HepG2 (cell line): ENCODE measurements at regions not wholly inside any gene's neighbourhood (a gene's known extent, or its start where the extent isn't known, plus 50 kb on each side); places are given as distances from the start of the nearest gene placed in this dataset.

Experiments used
- ATAC-seq: fragments of 200-7000 bp; cut with Tn5 transposase; 3 replicates; pipeline ENCODE4 v1.9.1; 2020; ENCODE audit warnings: mild to moderate bottlenecking, moderate library complexity
- BruUV-seq: library from RNA; stranded (reverse); fragments of 400-500 nt; replicated peaks from 2 replicates; lab custom pipeline; 2021; lab: Mats Ljungman, UMichigan
- CTCF ChIA-PET: fragments of 300-600 bp; formaldehyde crosslinking; extraction: SDS; loops from one replicate; lab custom pipeline; 2021; ENCODE audit warnings: low total read pairs, inconsistent platforms, low intra/inter-chr PET ratio; lab: Yijun Ruan, JAX
- POLR2A ChIA-PET: fragments of 350-600 bp; sonication (Branson Sonifier 250); formaldehyde crosslinking; loops from one replicate; lab custom pipeline; 2020; ENCODE audit warnings: antibody characterized with exemption, inconsistent platforms; lab: Yijun Ruan, JAX
- DNase-seq: peaks from one replicate; pipeline ENCODE4 v3.0.0-alpha.2; 2015; ENCODE audit warnings: low spot score
- FAIRE-seq: peaks from 3 replicates; lab custom pipeline; 2011; peaks lifted over from hg19 to GRCh38; lab: Jason Lieb, UNC
- H2AFZ ChIP-seq: one replicate; pipeline ENCODE4 v1.6.1; 2011; ENCODE audit warnings: low read length, inconsistent platforms
- H3K27ac ChIP-seq: fragments of 300-600 bp; 3 replicates; pipeline ENCODE4 v1.8.0; 2011; ENCODE audit warnings: mixed run types, mild to moderate bottlenecking, mixed read lengths, low read length, inconsistent platforms; ENCODE audit not compliant: insufficient read depth; ENCODE audit errors: extremely low read length
- H3K27me3 ChIP-seq, 2 experiments: fragments of 200-600 bp in 1 of 2; 2 replicates in 1 of 2; 3 replicates in 1 of 2; pipeline versions ENCODE4 v1.6.0 to v1.8.0; 2011; ENCODE audit warnings: low read length in 2 of 2, mild to moderate bottlenecking in 2 of 2, moderate library complexity in 2 of 2, inconsistent platforms in 1 of 2; ENCODE audit not compliant: insufficient read depth in 2 of 2, control insufficient read depth in 1 of 2
- H3K36me3 ChIP-seq, 2 experiments: fragments of 200-600 bp in 1 of 2; replicated peaks in 1 of 2; 2 replicates in 1 of 2; 3 replicates in 1 of 2; pipeline versions ENCODE4 v1.5.1 to v1.8.0; 2011; ENCODE audit warnings: low read length in 2 of 2, inconsistent platforms in 1 of 2; ENCODE audit not compliant: insufficient read depth in 2 of 2, control insufficient read depth in 1 of 2
- H3K4me1 ChIP-seq: 2 replicates; pipeline ENCODE4 v1.5.1; 2012; ENCODE audit warnings: low read length, inconsistent platforms; ENCODE audit not compliant: insufficient read depth
- H3K4me2 ChIP-seq: 2 replicates; pipeline ENCODE4 v1.6.0; 2011; ENCODE audit warnings: low read depth, low read length, inconsistent platforms
- H3K4me3 ChIP-seq, 3 experiments: fragments of 200-600 bp in 1 of 3; sonication (generic), shearing (Covaris generic) in 1 of 3; replicated peaks in 1 of 3; 2 replicates each; pipeline ENCODE4 v1.5.1; 2011 to 2016; ENCODE audit warnings: low read length in 3 of 3, inconsistent platforms in 2 of 3, low read depth in 2 of 3, mild to moderate bottlenecking in 2 of 3, control low read depth in 1 of 3, mixed read lengths in 1 of 3; ENCODE audit not compliant: insufficient read depth in 1 of 3
- H3K79me2 ChIP-seq: one replicate; pipeline ENCODE4 v1.6.1; 2011; ENCODE audit warnings: low read length, inconsistent platforms; ENCODE audit not compliant: insufficient read depth
- H3K9ac ChIP-seq: 2 replicates; pipeline ENCODE4 v1.6.0; 2011; ENCODE audit warnings: mild to moderate bottlenecking, low read depth, low read length, inconsistent platforms; ENCODE audit not compliant: insufficient read depth
- H3K9me3 ChIP-seq: 2 replicates; pipeline ENCODE4 v1.5.1; 2012; ENCODE audit warnings: mild to moderate bottlenecking, low read length
- H4K20me1 ChIP-seq: 2 replicates; pipeline ENCODE4 v1.6.0; 2011; ENCODE audit warnings: inconsistent platforms, mild to moderate bottlenecking, low read length, moderate library complexity; ENCODE audit not compliant: insufficient read depth
- FIP1L1 ChIP-seq: fragments of 200-400 bp; formaldehyde crosslinking; IDR thresholded peaks from 2 replicates; pipeline ENCODE4 v1.6.1; 2018; ENCODE audit warnings: low read depth, mild to moderate bottlenecking, low read length, moderate library complexity, borderline replicate concordance; ENCODE audit not compliant: insufficient read depth
- FOXO1 ChIP-seq: sonication (generic); formaldehyde crosslinking; IDR thresholded peaks from 2 replicates; pipeline ENCODE4 v1.4.0; 2020; ENCODE audit warnings: missing genetic modification reagents
- HCFC1 ChIP-seq: fragments of 150-350 bp; IDR thresholded peaks from 2 replicates; pipeline ENCODE4 v1.6.1; 2014; ENCODE audit warnings: low read depth, low read length
- HNRNPUL1 ChIP-seq: fragments of 200-400 bp; formaldehyde crosslinking; IDR thresholded peaks from 2 replicates; pipeline ENCODE4 v1.6.1; 2017; ENCODE audit warnings: low read depth, mild to moderate bottlenecking, low read length, moderate library complexity
- JUNB ChIP-seq: sonication (generic); formaldehyde crosslinking; IDR thresholded peaks from 2 replicates; pipeline ENCODE4 v1.8.0; 2022; ENCODE audit warnings: missing genetic modification reagents, mild to moderate bottlenecking, borderline replicate concordance
- KDM6A ChIP-seq: IDR thresholded peaks from 2 replicates; pipeline ENCODE4 v1.6.1; 2016; ENCODE audit warnings: low read depth
- KLF15 ChIP-seq: sonication (generic); formaldehyde crosslinking; IDR thresholded peaks from 2 replicates; pipeline ENCODE4 v1.8.1; 2023; ENCODE audit warnings: borderline replicate concordance, mild to moderate bottlenecking, inconsistent platforms, missing genetic modification reagents, mixed read lengths
- ZC3H13 ChIP-seq: sonication (generic); formaldehyde crosslinking; IDR thresholded peaks from 2 replicates; pipeline ENCODE4 v1.8.1; 2023; ENCODE audit warnings: mild to moderate bottlenecking, missing genetic modification reagents, moderate library complexity
- ZIK1 ChIP-seq: sonication (generic); formaldehyde crosslinking; IDR thresholded peaks from 2 replicates; pipeline ENCODE4 v1.5.0; 2020; ENCODE audit warnings: mild to moderate bottlenecking, low read depth, missing genetic modification reagents, borderline replicate concordance
- ZNF549 ChIP-seq: sonication (generic); formaldehyde crosslinking; IDR thresholded peaks from 2 replicates; pipeline ENCODE4 v1.5.0; 2020; ENCODE audit warnings: missing genetic modification reagents
- ZNF556 ChIP-seq: sonication (generic); formaldehyde crosslinking; IDR thresholded peaks from 2 replicates; pipeline ENCODE4 v1.4.0; 2020; ENCODE audit warnings: mild to moderate bottlenecking, missing genetic modification reagents, borderline replicate concordance
- ZNF781 ChIP-seq: sonication (generic); formaldehyde crosslinking; IDR thresholded peaks from 2 replicates; pipeline ENCODE4 v1.5.1; 2020; ENCODE audit warnings: borderline replicate concordance, mild to moderate bottlenecking, missing genetic modification reagents; ENCODE audit errors: not compliant biosample characterization
- ZSCAN25 ChIP-seq: sonication (generic); formaldehyde crosslinking; IDR thresholded peaks from 2 replicates; pipeline ENCODE4 v1.8.0; 2022; ENCODE audit warnings: mild to moderate bottlenecking, missing genetic modification reagents
- WGBS: methylation state at CpG from one replicate; pipeline ENCODE4 v1.1.6; 2017; ENCODE audit warnings: low lambda C conversion rate; 5-methylcytosine and 5-hydroxymethylcytosine counted together
- in situ Hi-C: cut with HindIII; loops from 2 replicates; pipeline ENCODE4 v1.10.0; 2017; ENCODE audit warnings: low pct_unique_long_range_greater_than_20kb; ENCODE audit not compliant: extremely low pct_ligation_motif_present
- intact Hi-C: fragments of 100-400 bp; cut with micrococcal nuclease; formaldehyde crosslinking; loops from one replicate; pipeline ENCODE4 v1.10.0; 2022; ENCODE audit not compliant: unreplicated experiment

DNA sequence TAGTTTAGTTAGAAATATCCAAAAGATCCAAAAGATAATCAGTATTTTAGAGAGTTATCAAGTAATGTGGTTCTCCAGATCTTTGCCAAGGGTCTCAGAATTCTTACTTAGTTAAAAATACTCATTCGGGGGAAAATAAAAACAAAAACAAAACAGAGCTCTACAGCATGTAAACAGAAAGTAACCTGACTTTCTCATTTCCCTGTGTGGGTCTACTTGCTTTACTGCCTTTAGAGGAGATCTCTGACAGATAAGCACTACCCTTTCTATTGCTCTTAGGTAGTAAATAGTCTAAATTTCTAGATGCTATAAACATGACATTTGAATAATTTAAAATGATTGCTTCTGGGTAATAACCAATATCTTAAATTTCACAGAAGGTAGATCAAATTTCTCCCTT is 371.8 kb downstream of the RPL10L start:
- intact Hi-C loops = no loop called here
- H3K79me2 ChIP-seq = no peaks in the 10 kb centered on the region
- no peaks in the 10 kb centered on the region for H4K20me1 ChIP-seq
- H3K4me2 ChIP-seq = no peak overlapping the region
- DNase-seq = no peak
- no TSS peak for BruUV-seq
- in situ Hi-C loops = no loop called here
- no peak for FAIRE-seq
- H3K27ac ChIP-seq = no peak overlapping the region
- CTCF ChIA-PET = no interaction called here
- no peak overlapping the region for H3K9ac ChIP-seq
- no peak for ATAC-seq
- H3K4me3 ChIP-seq = no peak overlapping the region
- no peaks in the 10 kb centered on the region for H3K36me3 ChIP-seq
- no peaks in the 10 kb centered on the region for H3K27me3 ChIP-seq
- POLR2A ChIA-PET = no interaction called here
- TF ChIP-seq ZSCAN25 (CRISPR knock-in tag) (no peak), JUNB (no peak), ZNF549 (no peak), HNRNPUL1 (no peak), ZNF781 (CRISPR knock-in tag) (no peak), KDM6A (CRISPR knock-in tag) (no peak), ZC3H13 (CRISPR knock-in tag) (no peak), KLF15 (CRISPR knock-in tag) (no peak), HCFC1 (no peak)
- 0% methylated on average over 1 of the region's 1 CpG for WGBS
- no peak overlapping the region for H2AFZ ChIP-seq
- H3K4me1 ChIP-seq = no peaks in the 10 kb centered on the region
- H3K9me3 ChIP-seq = peaks cover 12% of the 10 kb centered on the region; the same call in 1 of the 2 replicates

DNA sequence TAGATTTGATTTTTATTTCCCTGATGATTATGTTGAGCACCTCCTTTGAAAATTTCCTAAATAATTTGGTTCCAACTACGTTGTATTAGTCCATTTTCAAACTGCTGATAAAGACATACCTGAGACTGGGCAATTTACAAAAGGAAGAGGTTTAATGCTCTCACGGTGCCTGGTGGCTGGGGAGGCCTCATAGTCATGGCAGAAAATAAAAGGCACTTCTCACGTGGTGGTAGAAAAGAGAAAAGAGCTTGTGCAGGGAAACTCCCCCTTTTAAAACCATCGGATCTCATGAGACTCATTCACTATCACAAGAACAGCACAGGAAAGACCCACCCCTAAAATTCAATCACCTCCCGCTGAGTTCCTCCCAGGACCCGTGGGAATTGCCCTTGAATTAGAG is 372.3 kb downstream of the RPL10L start:
- Histone ChIP-seq H3K36me3 (no peaks in the 10 kb centered on the region), H3K9me3 (peaks cover 12% of the 10 kb centered on the region; the same call in 1 of the 2 replicates), H4K20me1 (no peaks in the 10 kb centered on the region), H3K27me3 (no peaks in the 10 kb centered on the region), H3K79me2 (no peaks in the 10 kb centered on the region), H3K27ac (no peak overlapping the region), H3K4me3 (no peak overlapping the region), H3K4me2 (no peak overlapping the region), H3K9ac (no peak overlapping the region), H3K4me1 (no peaks in the 10 kb centered on the region), H2AFZ (no peak overlapping the region)
- no peak for TF ChIP-seq FIP1L1
- TF ChIP-seq FOXO1 (CRISPR knock-in tag) = no peak
- no peak for TF ChIP-seq ZIK1 (CRISPR knock-in tag)
- no peak for TF ChIP-seq ZNF556 (CRISPR knock-in tag)
- FAIRE-seq (no peak), ATAC-seq (no peak), DNase-seq (no peak)
- WGBS = 9% methylated on average over 6 of the region's 6 CpGs
- intact Hi-C loops = no loop called here
- ChIA-PET CTCF (no interaction called here), POLR2A (no interaction called here)
- in situ Hi-C loops = no loop called here
- no TSS peak for BruUV-seq
